ENCODE measurements at regions not wholly inside any gene's neighbourhood (a gene's known extent, or its start where the extent isn't known, plus 50 kb on each side); places are given as distances from the start of the nearest gene placed in this dataset.

- no peak for DNase-seq (ENCODE audit: low read depth in 3 of 3, low spot score in 1 of 3)
Observed at GRCh38 chr10:131843089-131843595, 57.7 kb upstream of the PPP2R2D start.

- no peak for DNase-seq (ENCODE audit: low read depth in 3 of 3, low spot score in 1 of 3)
Observed at GRCh38 chr10:131843881-131844284, 56.9 kb upstream of the PPP2R2D start.

DNA sequence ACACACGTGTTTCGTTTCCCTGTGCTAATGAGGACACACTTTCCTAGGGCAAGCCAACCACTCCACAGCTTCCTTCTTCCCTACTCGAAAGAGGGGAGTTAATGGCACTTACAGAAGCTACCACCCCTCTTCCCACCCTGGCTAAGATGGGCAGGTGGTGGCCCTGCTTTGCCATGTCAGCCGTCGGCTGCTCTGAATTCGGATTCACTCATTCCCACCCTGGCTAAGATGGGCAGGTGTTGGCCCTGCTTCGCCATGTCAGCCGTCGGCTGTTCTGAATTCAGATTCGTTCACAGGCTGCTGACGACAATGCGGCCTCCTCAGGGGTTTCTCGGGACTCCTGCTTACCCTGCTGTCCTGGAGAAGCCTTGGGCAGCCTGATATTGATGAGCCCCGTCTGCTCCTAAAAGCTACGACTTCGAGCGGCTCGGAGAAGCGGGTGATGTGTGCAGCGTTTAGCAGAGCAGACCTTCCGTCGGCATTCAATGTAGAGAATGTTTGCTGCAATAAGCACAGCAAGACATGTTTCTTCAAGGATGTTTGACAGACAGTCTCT is 56.2 kb upstream of the PPP2R2D start:
- no peak for DNase-seq (ENCODE audit: low read depth in 3 of 3, low spot score in 1 of 3)

DNA sequence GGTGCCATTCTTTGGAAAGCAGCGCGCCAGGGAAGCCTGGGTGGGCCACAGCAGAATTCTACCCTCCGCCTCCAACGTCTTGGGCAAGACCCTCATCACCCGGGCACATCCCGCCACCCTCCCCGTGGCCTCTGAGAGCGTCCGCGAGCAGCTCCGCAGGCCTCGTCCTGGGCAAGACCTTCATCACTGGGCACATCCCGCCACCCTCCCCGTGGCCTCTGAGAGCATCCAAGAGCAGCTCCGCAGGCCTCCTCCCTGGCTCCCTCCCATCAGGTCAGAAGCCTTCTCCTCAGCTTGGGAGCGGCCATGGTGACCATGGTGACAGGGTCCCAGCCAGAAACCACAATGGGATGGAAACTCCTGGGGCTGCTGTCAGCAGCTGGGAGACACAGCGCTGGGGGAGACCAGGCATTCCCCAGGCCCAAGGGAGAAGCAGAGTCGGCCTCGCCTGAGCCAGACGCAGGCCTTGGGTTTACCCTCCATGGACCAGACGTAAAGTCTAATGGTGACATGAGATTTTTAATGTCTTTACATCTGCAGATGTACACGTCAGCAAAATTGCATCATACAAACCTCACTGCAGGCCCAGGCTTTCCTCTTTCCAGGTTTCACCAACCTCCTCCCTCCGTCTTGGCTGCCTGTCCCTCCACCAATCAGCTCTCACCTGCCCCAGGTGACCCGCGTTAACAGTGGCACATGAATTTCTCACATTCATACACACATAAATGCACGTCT is 55.1 kb upstream of the PPP2R2D start:
- DNase-seq (ENCODE audit: low read depth in 3 of 3, low spot score in 1 of 3) = no peak

DNA sequence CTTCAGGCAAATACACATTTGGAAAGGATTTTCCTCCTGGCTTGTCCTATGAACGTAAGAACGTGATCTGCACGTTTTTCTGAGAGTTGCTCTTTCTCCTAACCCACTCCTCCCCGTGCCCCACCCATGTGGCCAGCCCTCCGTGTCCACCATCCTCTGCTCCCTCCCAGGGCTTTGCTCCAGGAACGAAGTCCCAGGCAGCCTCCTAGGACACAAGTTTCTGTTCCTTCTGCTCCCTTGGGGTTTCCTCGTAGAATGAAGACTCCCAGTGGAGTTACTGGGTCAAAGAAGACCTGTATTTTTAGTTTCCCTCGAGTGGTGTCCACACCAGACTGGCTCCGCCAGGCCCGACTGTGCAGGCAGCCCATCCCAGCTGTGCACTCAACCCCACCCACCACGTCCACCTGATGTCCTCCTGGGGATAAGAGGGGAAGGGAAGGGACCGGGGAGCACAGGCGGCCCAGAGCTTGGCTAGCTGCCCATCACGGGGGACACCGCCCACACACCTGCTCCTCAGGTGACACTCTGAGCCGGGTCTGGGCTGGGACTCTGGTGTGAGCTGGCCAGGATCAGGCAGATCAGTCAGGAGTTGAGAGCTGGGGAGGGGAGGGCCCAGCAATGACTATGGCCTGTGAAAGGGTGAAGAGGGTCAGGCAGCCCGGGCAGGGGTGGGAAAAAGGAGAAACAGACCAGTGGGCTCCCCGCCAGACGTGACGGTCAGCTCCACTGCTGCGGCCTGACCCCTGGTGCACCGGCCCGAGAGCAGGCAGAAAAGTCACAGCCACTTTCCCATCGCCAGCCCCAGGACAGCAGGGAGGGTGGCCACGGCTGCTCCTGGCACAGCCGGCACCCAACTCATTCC is 54.3 kb upstream of the PPP2R2D start:
- DNase-seq (ENCODE audit: low read depth in 3 of 3, low spot score in 1 of 3) = no peak

DNA sequence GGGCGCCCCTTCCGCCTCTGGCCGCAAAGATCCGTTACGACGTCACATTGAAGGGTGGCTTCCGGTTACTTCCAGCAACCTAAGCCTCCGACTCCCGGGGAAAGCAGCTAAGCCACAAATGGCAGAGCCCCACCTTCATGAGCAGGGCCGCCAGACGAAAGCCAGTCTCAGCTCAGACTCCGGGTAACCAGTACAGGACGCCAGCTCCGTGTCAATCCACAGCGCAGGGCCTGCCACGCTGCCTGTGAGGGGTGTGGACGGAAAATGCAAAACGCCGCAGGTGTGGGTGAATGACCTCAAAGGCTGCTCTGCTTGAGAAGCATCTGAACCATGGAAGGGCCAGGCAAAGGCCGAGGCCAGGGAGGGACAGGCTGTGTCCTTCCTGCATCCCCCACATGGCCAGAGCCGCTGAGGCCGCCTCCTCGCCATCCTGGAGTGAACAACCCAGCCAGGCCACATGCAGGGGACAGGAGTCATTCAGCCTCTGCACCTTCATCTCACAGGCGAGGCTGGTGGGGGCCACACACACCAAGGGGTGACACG is 53.5 kb upstream of the PPP2R2D start:
- no peak for DNase-seq (ENCODE audit: low read depth in 3 of 3, low spot score in 1 of 3)

DNA sequence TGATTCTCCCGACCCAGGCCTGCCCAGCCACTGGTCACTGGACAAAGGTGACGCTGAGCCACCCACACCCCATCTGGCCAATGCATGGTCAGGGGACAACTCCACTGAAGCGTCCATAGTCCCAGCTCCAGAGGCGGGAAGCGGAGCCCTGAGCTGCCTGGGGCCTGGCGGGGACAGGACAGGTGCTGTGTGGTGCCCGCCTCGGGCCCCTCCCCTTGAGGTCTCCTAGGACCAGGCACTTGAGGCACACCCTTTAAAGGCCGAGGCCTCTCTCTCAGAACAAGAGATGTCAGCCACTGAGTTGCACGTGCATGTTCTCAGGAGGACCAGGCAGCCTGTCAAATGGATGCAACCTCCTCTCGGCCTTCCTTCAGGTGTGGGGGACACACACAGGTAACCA is 52.5 kb upstream of the PPP2R2D start:
- DNase-seq (ENCODE audit: low read depth in 3 of 3, low spot score in 1 of 3) = no peak

- DNase-seq (ENCODE audit: low read depth in 3 of 3, low spot score in 1 of 3) = no peak
Observed at GRCh38 chr10:131848741-131849590, 51.8 kb upstream of the PPP2R2D start.

GRCh38 chr10:131849591-131850382 is 51.0 kb upstream of the PPP2R2D start:
- DNase-seq (ENCODE audit: low read depth in 3 of 3, low spot score in 1 of 3) = no peak

GRCh38 chr10:131850383-131850870 is 50.4 kb upstream of the PPP2R2D start:
- no peak for DNase-seq (ENCODE audit: low read depth in 3 of 3, low spot score in 1 of 3)

Measured in stimulated activated CD4-positive, alpha-beta T cell treated with anti-CD3 and anti-CD28 coated beads, TNF-alpha, amount 100 ng/mL, for 1 hour (primary cell).